Activated T-helper 2 cell treated with anti-CD3 and anti-CD28 coated beads, Interferon-gamma antibody, Interleukin-2, Interleukin-4, amounts not matched to agents 10 μg/mL and 5 μg/mL and 100 μg/mL, durations not matched to agents 14 hours and 24 hours and 36 hours (primary cell): ENCODE measurements at regions not wholly inside any gene's neighbourhood (a gene's known extent, or its start where the extent isn't known, plus 50 kb on each side); places are given as distances from the start of the nearest gene placed in this dataset.
"Not testable (repeated sequence)": the region's sequence is repeated elsewhere in the genome, so short reads cannot be mapped to it uniquely, and the experiment has no call there.

Source experiments
- DNase-seq: peaks from one replicate; pipeline ENCODE4 v3.0.0; 2021; ENCODE audit warnings: low spot score
- H3K27ac Mint-ChIP-seq: one replicate; pipeline ENCODE4 v1.8.0; 2021; ENCODE audit warnings: mixed read lengths
- H3K27me3 Mint-ChIP-seq: one replicate; pipeline ENCODE4 v1.8.0; 2021; ENCODE audit warnings: low read depth, mixed read lengths
- H3K36me3 Mint-ChIP-seq: one replicate; pipeline ENCODE4 v1.8.0; 2021; ENCODE audit warnings: low read depth, mixed read lengths
- H3K4me1 Mint-ChIP-seq: one replicate; pipeline ENCODE4 v1.8.0; 2021; ENCODE audit warnings: low read depth, mixed read lengths
- H3K4me3 Mint-ChIP-seq: one replicate; pipeline ENCODE4 v1.8.0; 2021; ENCODE audit warnings: low read depth, mild to moderate bottlenecking, moderate library complexity, mixed read lengths
- H3K9me3 Mint-ChIP-seq: one replicate; pipeline ENCODE4 v1.8.0; 2021; ENCODE audit warnings: mixed read lengths
- intact Hi-C: fragments of 100-400 bp; cut with micrococcal nuclease; formaldehyde crosslinking; loops from one replicate; pipeline ENCODE4 v1.15.1; 2023

- H3K27ac Mint-ChIP-seq: no peak overlapping the region
- no peaks in the 10 kb centered on the region for H3K27me3 Mint-ChIP-seq
- H3K36me3 Mint-ChIP-seq: no peaks in the 10 kb centered on the region
- DNase-seq: no peak
- intact Hi-C loops: no loop called here
- peaks cover 15% of the 10 kb centered on the region for H3K9me3 Mint-ChIP-seq
- H3K4me3 Mint-ChIP-seq: no peak overlapping the region
- no peaks in the 10 kb centered on the region for H3K4me1 Mint-ChIP-seq
These were observed 477.0 kb upstream of the LRRC7 start for GRCh38 chr1:69090752-69091151.

DNA sequence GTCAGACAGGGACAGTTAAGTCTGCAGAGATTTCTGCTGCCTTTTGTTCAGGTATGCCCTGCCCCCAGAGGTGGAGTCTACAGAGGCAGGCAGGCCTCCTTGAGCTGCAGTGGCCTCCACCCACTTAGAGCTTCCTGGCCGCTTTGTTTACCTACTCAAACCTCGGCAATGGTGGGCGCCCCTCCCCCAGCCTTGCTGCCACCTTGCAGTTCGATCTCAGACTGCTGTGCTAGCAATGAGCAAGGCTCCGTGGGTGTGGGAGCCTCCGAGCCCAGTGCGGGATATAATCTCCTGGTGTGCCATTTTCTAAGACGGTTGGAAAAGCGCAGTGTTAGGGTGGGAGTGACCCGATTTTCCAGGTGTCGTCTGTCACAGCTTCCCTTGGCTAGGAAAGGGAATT is 465.7 kb upstream of the LRRC7 start:
- H3K4me3 Mint-ChIP-seq, H3K4me1 Mint-ChIP-seq, DNase-seq, H3K27ac Mint-ChIP-seq, intact Hi-C loops, H3K36me3 Mint-ChIP-seq, H3K27me3 Mint-ChIP-seq: not testable (repeated sequence)
- H3K9me3 Mint-ChIP-seq: peaks cover 19% of the 10 kb centered on the region

- H3K27ac Mint-ChIP-seq: no peak overlapping the region
- H3K27me3 Mint-ChIP-seq: no peaks in the 10 kb centered on the region
- no peaks in the 10 kb centered on the region for H3K36me3 Mint-ChIP-seq
- peaks cover 25% of the 10 kb centered on the region for H3K9me3 Mint-ChIP-seq
- no peak for DNase-seq
- no peaks in the 10 kb centered on the region for H3K4me1 Mint-ChIP-seq
- intact Hi-C loops: no loop called here
- no peak overlapping the region for H3K4me3 Mint-ChIP-seq
These were observed 464.5 kb upstream of the LRRC7 start for GRCh38 chr1:69103213-69103612.

DNA sequence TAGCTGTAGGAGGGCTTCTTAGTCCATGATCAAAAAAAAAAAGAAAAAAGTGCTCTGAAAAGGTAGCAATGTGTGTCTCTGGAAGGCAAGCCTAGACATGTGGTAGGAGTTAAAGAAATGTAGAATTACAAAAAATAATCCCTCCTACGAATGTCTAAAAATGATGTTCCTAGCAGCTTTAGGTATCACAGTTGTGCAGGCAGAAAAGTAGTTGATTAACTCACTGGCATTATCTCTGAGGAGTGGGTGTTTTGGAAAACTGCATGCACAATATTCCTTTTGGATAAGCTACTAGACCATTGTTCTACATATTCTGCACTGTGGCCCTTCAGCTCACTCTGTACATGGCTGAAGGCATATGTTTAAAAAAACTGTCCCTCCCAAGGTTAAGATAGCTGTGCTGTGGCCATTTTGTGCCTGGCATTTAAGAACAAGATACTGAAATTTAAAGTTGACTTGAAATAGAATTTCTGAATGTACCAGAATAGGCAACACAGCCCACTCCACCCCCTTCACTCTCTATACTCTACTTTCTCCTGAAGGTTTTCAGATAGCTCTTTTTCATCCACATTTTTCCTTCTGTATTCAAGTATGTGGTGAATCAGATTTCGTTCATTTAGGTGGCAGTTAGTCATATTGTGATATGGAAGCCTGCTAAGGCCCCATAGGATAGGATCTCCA is 463.9 kb upstream of the LRRC7 start:
- intact Hi-C loops: no loop called here
- H3K27me3 Mint-ChIP-seq: no peaks in the 10 kb centered on the region

DNA sequence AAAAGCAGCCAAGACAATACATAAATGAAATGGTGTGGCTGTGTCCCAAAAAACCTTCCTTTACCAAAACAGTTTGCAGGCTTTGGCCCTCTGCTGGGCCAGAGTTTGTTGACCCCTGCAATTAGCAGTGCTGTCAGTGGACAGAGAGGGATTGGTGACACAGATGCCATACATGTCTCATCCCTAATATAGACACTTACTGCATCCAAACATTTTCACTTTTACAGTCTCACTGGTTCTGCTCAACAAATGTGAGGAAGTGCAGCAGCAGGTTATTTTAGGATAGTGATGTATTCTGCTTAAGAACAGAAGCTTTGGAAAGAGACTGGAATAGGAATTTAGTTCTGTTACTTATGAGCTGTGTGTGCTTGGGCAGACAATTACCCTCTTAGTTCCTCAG is 462.8 kb upstream of the LRRC7 start:
- Mint-ChIP-seq H3K4me3 (no peak overlapping the region), H3K36me3 (no peaks in the 10 kb centered on the region), H3K9me3 (peaks cover 18% of the 10 kb centered on the region)

More for the DNA sequence above, 463.9 kb upstream of the LRRC7 start:
- no peak overlapping the region for H3K27ac Mint-ChIP-seq
- H3K36me3 Mint-ChIP-seq: no peaks in the 10 kb centered on the region
- H3K4me3 Mint-ChIP-seq: no peak overlapping the region
- no peaks in the 10 kb centered on the region for H3K4me1 Mint-ChIP-seq
- no peak for DNase-seq
- H3K9me3 Mint-ChIP-seq: peaks cover 23% of the 10 kb centered on the region

DNA sequence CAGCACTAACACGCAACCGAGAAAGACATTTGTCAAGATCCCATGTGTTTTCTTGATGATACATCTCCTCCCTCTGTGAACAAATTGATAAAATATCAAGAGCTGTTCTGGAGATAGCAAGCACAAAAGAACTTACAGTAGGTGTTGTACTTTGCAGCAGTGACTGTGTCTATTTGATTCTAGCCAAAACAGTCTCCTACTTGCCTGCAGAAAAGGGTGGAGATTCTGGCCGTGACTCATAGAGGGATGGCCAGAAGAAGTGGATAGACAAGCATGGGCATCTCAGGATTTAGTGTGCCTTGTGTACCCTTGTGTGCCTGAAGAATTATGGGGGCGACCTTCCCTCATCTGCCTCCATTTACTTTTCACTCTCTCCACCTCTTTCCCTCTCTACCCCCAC is 458.4 kb upstream of the LRRC7 start:
- intact Hi-C loops: no loop called here
- H3K27me3 Mint-ChIP-seq: no peaks in the 10 kb centered on the region
- H3K36me3 Mint-ChIP-seq: no peaks in the 10 kb centered on the region
- DNase-seq: no peak
- no peak overlapping the region for H3K27ac Mint-ChIP-seq
- peaks cover 13% of the 10 kb centered on the region for H3K9me3 Mint-ChIP-seq
- no peaks in the 10 kb centered on the region for H3K4me1 Mint-ChIP-seq
- H3K4me3 Mint-ChIP-seq: no peak overlapping the region

More for the DNA sequence above, 462.8 kb upstream of the LRRC7 start:
- H3K27me3 Mint-ChIP-seq: no peaks in the 10 kb centered on the region
- intact Hi-C loops: no loop called here
- DNase-seq: no peak
- no peaks in the 10 kb centered on the region for H3K4me1 Mint-ChIP-seq
- H3K27ac Mint-ChIP-seq: no peak overlapping the region

DNA sequence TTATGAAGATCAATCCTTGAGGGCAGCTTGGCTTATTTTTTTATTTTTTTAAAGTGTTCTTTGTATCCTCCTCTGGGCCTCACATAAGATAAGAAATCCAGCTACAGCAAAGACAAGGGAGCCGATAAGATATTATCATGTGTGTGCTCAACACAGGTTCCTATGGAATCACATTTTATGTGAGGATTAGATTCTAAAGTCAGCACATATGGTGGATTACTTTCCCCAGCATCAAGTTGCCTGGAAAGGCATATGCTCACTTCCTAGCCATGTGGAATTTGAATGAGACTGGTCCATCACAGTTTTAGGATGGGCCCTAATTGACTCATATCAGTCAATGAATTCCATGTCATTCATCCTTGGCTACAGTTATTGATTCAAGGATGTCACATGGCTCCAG is 456.9 kb upstream of the LRRC7 start:
- intact Hi-C loops: no loop called here
- H3K27me3 Mint-ChIP-seq: no peaks in the 10 kb centered on the region

DNA sequence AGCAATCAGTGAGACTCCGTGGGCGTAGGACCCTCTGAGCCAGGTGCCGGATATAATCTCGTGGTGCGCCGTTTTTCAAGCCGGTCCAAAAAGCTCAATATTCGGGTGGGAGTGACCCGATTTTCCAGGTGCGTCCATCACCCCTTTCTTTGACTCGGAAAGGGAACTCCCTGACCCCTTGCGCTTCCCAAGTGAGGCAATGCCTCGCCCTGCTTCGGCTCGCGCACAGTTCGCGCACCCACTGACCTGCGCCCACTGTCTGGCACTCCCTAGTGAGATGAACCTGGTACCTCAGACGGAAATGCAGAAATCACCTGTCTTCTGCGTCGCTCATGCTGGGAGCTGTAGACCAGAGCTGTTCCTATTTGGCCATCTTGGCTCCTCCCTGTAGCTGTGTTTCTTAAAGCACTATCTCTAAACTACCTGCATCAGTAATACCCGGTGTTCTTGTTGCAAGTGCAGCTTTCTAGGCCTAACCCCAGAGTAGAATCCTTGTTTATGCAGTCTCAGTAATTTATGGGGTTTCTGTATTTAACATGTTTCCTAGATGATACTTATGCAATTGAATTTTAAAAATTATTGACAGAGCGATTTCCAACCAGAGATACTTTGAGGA is 447.5 kb upstream of the LRRC7 start:
- H3K4me1 Mint-ChIP-seq, DNase-seq, H3K27ac Mint-ChIP-seq, H3K36me3 Mint-ChIP-seq, H3K9me3 Mint-ChIP-seq, H3K4me3 Mint-ChIP-seq, intact Hi-C loops, H3K27me3 Mint-ChIP-seq: not testable (repeated sequence)

More for the DNA sequence above, 456.9 kb upstream of the LRRC7 start:
- no peaks in the 10 kb centered on the region for H3K4me1 Mint-ChIP-seq
- H3K36me3 Mint-ChIP-seq: no peaks in the 10 kb centered on the region
- no peak for DNase-seq
- H3K9me3 Mint-ChIP-seq: peaks cover 13% of the 10 kb centered on the region
- H3K27ac Mint-ChIP-seq: no peak overlapping the region
- no peak overlapping the region for H3K4me3 Mint-ChIP-seq

- no peaks in the 10 kb centered on the region for H3K4me1 Mint-ChIP-seq
- intact Hi-C loops: no loop called here
- no peaks in the 10 kb centered on the region for H3K27me3 Mint-ChIP-seq
- no peak overlapping the region for H3K4me3 Mint-ChIP-seq
- DNase-seq: no peak
- peaks cover 9% of the 10 kb centered on the region for H3K9me3 Mint-ChIP-seq
- H3K27ac Mint-ChIP-seq: no peak overlapping the region
- H3K36me3 Mint-ChIP-seq: no peaks in the 10 kb centered on the region
These were observed 446.9 kb upstream of the LRRC7 start for GRCh38 chr1:69120817-69121216.

GRCh38 chr1:69121723-69122122 is 446.0 kb upstream of the LRRC7 start:
- Mint-ChIP-seq H3K27me3 (no peaks in the 10 kb centered on the region), H3K4me1 (no peaks in the 10 kb centered on the region), H3K27ac (no peak overlapping the region), H3K36me3 (no peaks in the 10 kb centered on the region), H3K9me3 (peaks cover 9% of the 10 kb centered on the region), H3K4me3 (no peak overlapping the region)
- intact Hi-C loops: no loop called here
- no peak for DNase-seq

DNA sequence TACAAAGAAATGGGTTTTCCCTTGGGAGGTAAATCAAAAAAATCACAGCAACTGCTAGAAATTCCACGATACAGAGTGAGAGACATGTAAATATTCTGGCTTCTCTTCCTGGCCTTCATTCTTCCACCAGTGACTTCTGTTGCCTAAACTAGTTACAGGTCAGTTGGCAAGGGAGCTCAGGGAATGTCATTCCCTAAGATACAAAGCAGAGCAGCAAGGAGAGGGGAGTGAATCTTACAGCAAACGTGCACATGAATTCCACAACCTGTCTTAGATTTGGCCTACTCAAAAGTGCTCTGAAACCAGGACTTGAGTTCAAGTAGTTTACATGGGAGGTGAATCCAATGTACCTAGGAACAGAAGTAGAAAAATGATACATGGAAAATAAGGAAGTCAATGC is 445.3 kb upstream of the LRRC7 start:
- no peak overlapping the region for H3K27ac Mint-ChIP-seq
- no peaks in the 10 kb centered on the region for H3K36me3 Mint-ChIP-seq
- H3K9me3 Mint-ChIP-seq: peaks cover 13% of the 10 kb centered on the region
- H3K4me3 Mint-ChIP-seq: no peak overlapping the region
- no peaks in the 10 kb centered on the region for H3K4me1 Mint-ChIP-seq
- intact Hi-C loops: no loop called here
- no peak for DNase-seq
- H3K27me3 Mint-ChIP-seq: no peaks in the 10 kb centered on the region

DNA sequence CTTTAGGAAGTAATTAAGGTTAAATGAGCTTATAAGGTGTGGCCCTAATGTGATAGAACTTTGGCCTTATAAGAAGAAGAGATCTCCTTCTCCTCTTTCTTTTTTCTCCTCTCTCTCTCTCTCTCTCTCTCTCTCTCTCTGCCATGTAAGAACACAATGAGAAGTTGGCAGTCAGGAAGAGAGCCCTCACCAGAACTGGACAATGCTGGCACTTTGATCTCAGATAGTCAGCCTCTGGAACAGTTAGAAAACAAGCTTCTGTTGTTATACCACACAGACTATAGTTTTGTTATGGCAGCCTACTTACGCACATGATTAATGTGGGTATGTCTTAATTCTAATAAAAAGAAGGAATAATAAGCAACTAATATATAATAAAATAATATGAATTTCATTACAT is 444.2 kb upstream of the LRRC7 start:
- Mint-ChIP-seq H3K27me3 (no peaks in the 10 kb centered on the region), H3K9me3 (peaks cover 14% of the 10 kb centered on the region), H3K27ac (no peak overlapping the region), H3K36me3 (no peaks in the 10 kb centered on the region), H3K4me1 (no peaks in the 10 kb centered on the region), H3K4me3 (no peak overlapping the region)
- DNase-seq: no peak
- intact Hi-C loops: no loop called here

- Mint-ChIP-seq H3K36me3 (no peaks in the 10 kb centered on the region), H3K4me3 (no peak overlapping the region)
These were observed 440.9 kb upstream of the LRRC7 start for GRCh38 chr1:69126796-69127195.

More at GRCh38 chr1:69126796-69127195, 440.9 kb upstream of the LRRC7 start:
- Mint-ChIP-seq H3K4me1 (no peaks in the 10 kb centered on the region), H3K27me3 (no peaks in the 10 kb centered on the region), H3K9me3 (peaks cover 9% of the 10 kb centered on the region), H3K27ac (no peak overlapping the region)
- no peak for DNase-seq
- intact Hi-C loops: no loop called here
